ENCODE measurements at regions not wholly inside any gene's neighbourhood (a gene's known extent, or its start where the extent isn't known, plus 50 kb on each side); places are given as distances from the start of the nearest gene placed in this dataset.

- Histone ChIP-seq H3K4me3 (ENCODE audit: insufficient read depth, low read length, poor library complexity, severe bottlenecking) (no peak overlapping the region), H3K9me2 (replicated peaks; ENCODE audit: insufficient read depth, low read length) (no peaks in the 10 kb centered on the region), H3K27me3 (ENCODE audit: low read length) (no peaks in the 10 kb centered on the region), H3K4me2 (ENCODE audit: low read depth, low read length, poor library complexity, severe bottlenecking) (no peak overlapping the region), H3K9ac (ENCODE audit: low read length) (no peak overlapping the region), H3K27ac (ENCODE audit: low read depth, low read length) (no peak overlapping the region), H3K36me3 (ENCODE audit: low read length) (no peaks in the 10 kb centered on the region), H3K79me2 (ENCODE audit: insufficient read depth, low read length) (no peaks in the 10 kb centered on the region), H4K20me1 (ENCODE audit: low read depth, low read length) (no peaks in the 10 kb centered on the region), H3F3A (ENCODE audit: insufficient read depth) (no peaks in the 10 kb centered on the region), H2AFZ (ENCODE audit: low read depth, low read length, severe bottlenecking) (no peak overlapping the region), H3K9me3 (ENCODE audit: insufficient read depth, low read length) (no peaks in the 10 kb centered on the region)
- TF ChIP-seq EZH2phosphoT487 (conservative IDR thresholded peaks at IDR 0.05; ENCODE audit: low read length) (no peak), CTCF (IDR thresholded peaks at IDR 0.05; ENCODE audit: insufficient read depth, low read length, poor library complexity, severe bottlenecking) (no peak)
Observed at GRCh38 chr3:78344918-78345317, 1305.0 kb downstream of the ROBO2 start.

GRCh38 chr3:78347176-78347575 lies 1307.3 kb downstream of the ROBO2 start:
- H3K36me3 ChIP-seq (ENCODE audit: low read length) = no peaks in the 10 kb centered on the region
- H3K9me3 ChIP-seq (ENCODE audit: insufficient read depth, low read length) = no peaks in the 10 kb centered on the region
- H3K27ac ChIP-seq (ENCODE audit: low read depth, low read length) = no peak overlapping the region
- no peaks in the 10 kb centered on the region for H4K20me1 ChIP-seq (ENCODE audit: low read depth, low read length)
- no peaks in the 10 kb centered on the region for H3K9me2 ChIP-seq (replicated peaks; ENCODE audit: insufficient read depth, low read length)
- H3F3A ChIP-seq (ENCODE audit: insufficient read depth) = no peaks in the 10 kb centered on the region
- H2AFZ ChIP-seq (ENCODE audit: low read depth, low read length, severe bottlenecking) = no peak overlapping the region
- H3K4me2 ChIP-seq (ENCODE audit: low read depth, low read length, poor library complexity, severe bottlenecking) = no peak overlapping the region
- no peak overlapping the region for H3K4me3 ChIP-seq (ENCODE audit: insufficient read depth, low read length, poor library complexity, severe bottlenecking)
- no peaks in the 10 kb centered on the region for H3K79me2 ChIP-seq (ENCODE audit: insufficient read depth, low read length)
- no peak overlapping the region for H3K9ac ChIP-seq (ENCODE audit: low read length)
- TF ChIP-seq EZH2phosphoT487 (conservative IDR thresholded peaks at IDR 0.05; ENCODE audit: low read length) (no peak), CTCF (IDR thresholded peaks at IDR 0.05; ENCODE audit: insufficient read depth, low read length, poor library complexity, severe bottlenecking) (no peak)
- H3K27me3 ChIP-seq (ENCODE audit: low read length) = no peaks in the 10 kb centered on the region

- no peaks in the 10 kb centered on the region for H3K9me2 ChIP-seq (replicated peaks; ENCODE audit: insufficient read depth, low read length)
- no peak overlapping the region for H3K4me2 ChIP-seq (ENCODE audit: low read depth, low read length, poor library complexity, severe bottlenecking)
- H3K27me3 ChIP-seq (ENCODE audit: low read length) = no peaks in the 10 kb centered on the region
- H3K9ac ChIP-seq (ENCODE audit: low read length) = no peak overlapping the region
- H2AFZ ChIP-seq (ENCODE audit: low read depth, low read length, severe bottlenecking) = no peak overlapping the region
- no peaks in the 10 kb centered on the region for H3F3A ChIP-seq (ENCODE audit: insufficient read depth)
- no peak overlapping the region for H3K4me3 ChIP-seq (ENCODE audit: insufficient read depth, low read length, poor library complexity, severe bottlenecking)
- no peak for TF ChIP-seq CTCF (IDR thresholded peaks at IDR 0.05; ENCODE audit: insufficient read depth, low read length, poor library complexity, severe bottlenecking)
- no peak for TF ChIP-seq EZH2phosphoT487 (conservative IDR thresholded peaks at IDR 0.05; ENCODE audit: low read length)
- H3K36me3 ChIP-seq (ENCODE audit: low read length) = no peaks in the 10 kb centered on the region
- H4K20me1 ChIP-seq (ENCODE audit: low read depth, low read length) = no peaks in the 10 kb centered on the region
- no peaks in the 10 kb centered on the region for H3K79me2 ChIP-seq (ENCODE audit: insufficient read depth, low read length)
- no peak overlapping the region for H3K27ac ChIP-seq (ENCODE audit: low read depth, low read length)
- no peaks in the 10 kb centered on the region for H3K9me3 ChIP-seq (ENCODE audit: insufficient read depth, low read length)
Observed at GRCh38 chr3:78348664-78349063, 1308.8 kb downstream of the ROBO2 start.
